Ecto neural progenitor cell (in vitro differentiated cells): ENCODE measurements at regions not wholly inside any gene's neighbourhood (a gene's known extent, or its start where the extent isn't known, plus 50 kb on each side); places are given as distances from the start of the nearest gene placed in this dataset.
"Not testable (repeated sequence)": the region's sequence is repeated elsewhere in the genome, so short reads cannot be mapped to it uniquely, and the experiment has no call there.

ENCODE experiments used
- DNase-seq: peaks from one replicate; pipeline ENCODE4 v3.0.0-alpha.2; 2018; ENCODE audit warnings: low spot score

DNA sequence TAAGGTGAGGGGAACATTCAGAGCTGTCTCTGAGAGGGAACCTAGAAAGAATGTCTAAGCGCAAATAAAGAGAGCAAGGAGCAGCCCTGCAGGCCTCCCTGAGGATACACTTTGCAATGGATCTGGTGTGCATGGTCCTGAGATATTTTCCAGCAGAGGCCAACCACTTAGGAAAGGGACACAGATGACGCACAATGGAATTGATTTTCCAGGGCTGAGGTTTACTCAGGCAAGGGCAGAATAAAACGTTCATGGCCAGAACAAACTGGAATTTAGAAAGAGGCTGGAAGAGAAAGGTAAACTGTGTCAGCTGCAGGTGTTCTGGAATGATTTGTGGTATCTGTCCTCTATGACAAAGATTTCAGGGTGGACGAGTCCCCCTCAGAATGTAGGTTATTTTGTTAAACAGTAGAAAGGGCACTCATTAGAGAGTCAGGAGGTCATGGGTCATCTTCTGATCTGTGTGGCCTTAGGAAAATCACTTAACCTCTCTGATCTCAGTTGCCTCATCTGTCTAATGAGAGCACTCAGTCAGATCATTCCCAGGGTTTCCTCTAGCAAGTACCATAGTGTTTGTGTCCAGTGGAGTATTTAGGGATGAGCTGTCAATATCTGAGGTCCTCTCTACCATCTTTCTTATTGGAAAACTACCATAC, 61.8 kb upstream of the PGBD5 start:
- no peak for DNase-seq

DNA sequence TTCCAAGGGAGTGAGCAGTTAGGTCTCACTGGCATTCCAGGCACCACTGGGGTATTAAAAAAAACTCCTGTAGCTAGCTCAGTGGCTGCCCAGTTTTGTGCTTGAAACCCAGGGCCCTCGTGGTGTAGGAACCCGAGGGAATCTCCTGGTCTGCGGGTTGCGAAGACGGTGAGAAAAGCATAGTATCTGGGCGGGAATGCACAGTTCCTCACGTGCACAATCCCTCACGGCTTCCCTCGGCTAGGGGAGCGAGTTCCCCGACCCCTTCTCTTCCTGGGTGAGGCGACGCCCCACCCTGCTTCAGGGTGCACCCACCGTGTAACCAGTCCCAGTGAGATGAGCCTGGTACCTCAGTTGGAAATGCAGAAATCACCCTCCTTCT, 50.5 kb upstream of the PGBD5 start:
- no peak for DNase-seq

DNA sequence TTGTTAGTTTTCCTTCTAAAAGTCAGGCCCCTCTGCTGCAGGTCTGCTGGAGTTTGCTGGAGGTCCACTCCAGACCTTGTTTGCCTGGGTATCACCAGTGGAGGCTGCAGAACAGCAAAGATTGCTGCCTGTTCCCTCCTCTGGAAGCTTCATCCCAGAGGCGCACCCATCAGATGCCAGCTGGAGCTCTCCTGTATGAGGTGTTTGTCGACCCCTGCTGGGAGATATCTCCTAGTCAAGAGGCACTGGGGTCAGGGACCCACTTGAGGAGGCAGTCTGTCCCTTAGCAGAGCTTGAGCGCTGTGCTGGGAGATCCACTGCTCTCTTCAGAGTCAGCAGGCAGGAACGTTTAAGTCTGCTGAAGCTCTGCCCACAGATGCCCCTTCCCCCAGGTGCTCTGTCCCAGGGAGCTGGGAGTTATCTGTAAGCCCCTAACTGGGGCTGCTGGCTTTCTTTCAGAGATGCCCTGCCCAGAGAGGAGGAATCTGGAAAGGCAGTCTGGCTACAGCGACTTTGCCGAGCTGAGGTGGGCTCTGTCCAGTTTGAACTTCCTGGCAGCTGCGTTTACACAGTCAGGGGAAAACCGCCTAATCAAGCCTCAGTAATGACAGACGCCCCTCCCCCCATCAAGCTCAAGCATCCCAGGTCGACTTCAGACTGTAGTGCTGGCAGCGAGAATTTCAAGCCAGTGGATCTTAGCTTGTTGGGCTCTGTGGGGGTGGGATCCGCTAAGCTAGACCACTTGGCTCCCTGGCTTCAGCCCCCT, 49.9 kb upstream of the PGBD5 start:
- DNase-seq, result not testable (repeated sequence)
